Panc1 (cell line): ENCODE measurements at regions not wholly inside any gene's neighbourhood (a gene's known extent, or its start where the extent isn't known, plus 50 kb on each side); places are given as distances from the start of the nearest gene placed in this dataset.

Experiments used
- CTCF ChIP-seq: fragments of 450-650 bp; IDR thresholded peaks from 2 replicates; pipeline ENCODE4 v1.5.1; 2017; ENCODE audit warnings: mild to moderate bottlenecking
- POLR2AphosphoS5 ChIP-seq: IDR thresholded peaks from 2 replicates; pipeline ENCODE4 v1.6.1; 2012; ENCODE audit warnings: mild to moderate bottlenecking, low read depth, low read length, moderate library complexity
- REST ChIP-seq, 2 experiments: IDR thresholded peaks; 2 replicates each; pipeline ENCODE4 v1.6.1; 2011 to 2012; ENCODE audit warnings: low read depth in 2 of 2, control low read depth in 1 of 2, low read length in 1 of 2, mild to moderate bottlenecking in 1 of 2, moderate library complexity in 1 of 2; ENCODE audit not compliant: insufficient read depth in 1 of 2

GRCh38 chr1:112337028-112337531 lies 58.9 kb upstream of the CTTNBP2NL start:
- TF ChIP-seq CTCF, result peak; percentile 78
- TF ChIP-seq POLR2AphosphoS5, result no peak
- TF ChIP-seq REST (IDR thresholded peaks at IDR 0.05; ENCODE audit: insufficient read depth in 1 of 2, low read depth in 2 of 2, low read length in 1 of 2), result no peak
